GM21529 (cell line): ENCODE measurements at regions not wholly inside any gene's neighbourhood (a gene's known extent, or its start where the extent isn't known, plus 50 kb on each side); places are given as distances from the start of the nearest gene placed in this dataset.

Experiments used
- ATAC-seq: cut with Tn5 transposase; IDR thresholded peaks from one replicate; pipeline ENCODE4 v1.9.1; 2021; ENCODE audit not compliant: unreplicated experiment

DNA sequence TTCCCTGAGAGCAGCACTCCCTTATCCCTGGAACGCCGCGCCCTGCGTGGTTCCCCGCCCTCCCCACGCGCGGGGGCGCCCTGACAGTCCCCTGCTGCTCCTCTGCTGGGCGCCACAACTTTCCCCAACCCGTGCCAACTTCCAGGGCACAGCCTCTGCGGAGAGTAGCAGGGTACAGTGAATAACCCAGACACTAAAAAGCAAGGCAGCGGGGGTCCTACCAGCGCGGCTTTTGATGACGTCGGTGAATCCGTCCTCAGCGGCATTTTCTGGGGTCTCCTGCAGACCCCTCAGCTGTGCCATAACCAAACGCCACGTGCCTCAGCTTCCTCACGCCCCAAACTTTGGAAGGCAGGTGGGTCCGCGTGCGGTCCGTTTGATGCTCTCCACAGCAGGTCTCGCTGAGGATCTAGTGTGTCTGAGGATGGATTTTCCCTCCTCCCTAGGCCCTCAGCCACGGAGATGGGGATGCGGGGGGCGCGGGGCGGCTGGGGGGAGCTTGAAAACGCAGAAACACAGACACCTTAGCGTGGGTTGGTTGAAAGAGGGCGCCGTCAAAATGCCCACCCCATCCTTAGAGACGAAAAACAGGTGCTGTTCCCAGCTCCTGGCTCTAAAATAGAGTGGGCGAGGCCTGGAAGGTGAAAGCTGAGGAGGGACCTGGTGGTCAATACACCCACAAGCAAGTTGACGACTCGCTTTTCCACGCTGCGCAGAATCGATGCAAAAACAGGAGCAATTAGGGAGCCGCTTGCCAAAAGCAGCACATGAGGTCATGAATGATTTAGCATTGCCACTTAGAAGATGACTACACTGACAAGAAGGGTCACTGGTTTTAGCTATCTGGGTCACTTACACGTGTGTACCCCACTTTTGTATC is 405.6 kb downstream of the FAM47A start:
- no peak for ATAC-seq

- ATAC-seq = no peak
Observed at GRCh38 chrX:33725535-33726210, 406.4 kb downstream of the FAM47A start.

DNA sequence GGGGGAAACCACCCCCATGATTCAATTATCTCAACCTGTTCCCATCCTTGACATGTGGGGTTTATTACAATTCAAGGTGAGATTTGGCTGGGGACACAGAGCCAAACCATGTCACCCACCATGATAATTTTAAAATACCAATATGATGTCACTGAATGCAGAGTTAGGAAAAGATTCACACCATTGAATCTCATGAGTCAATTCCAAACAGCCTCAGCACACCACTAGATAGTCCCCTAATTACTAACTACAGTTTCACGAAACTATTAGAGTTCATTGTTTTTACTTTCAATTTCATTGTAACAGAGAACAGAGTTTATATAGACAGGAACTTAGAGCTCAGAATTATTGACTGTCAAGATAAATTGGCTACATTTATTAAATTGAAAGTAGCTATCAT is 410.2 kb downstream of the FAM47A start:
- ATAC-seq = peak; percentile 64

DNA sequence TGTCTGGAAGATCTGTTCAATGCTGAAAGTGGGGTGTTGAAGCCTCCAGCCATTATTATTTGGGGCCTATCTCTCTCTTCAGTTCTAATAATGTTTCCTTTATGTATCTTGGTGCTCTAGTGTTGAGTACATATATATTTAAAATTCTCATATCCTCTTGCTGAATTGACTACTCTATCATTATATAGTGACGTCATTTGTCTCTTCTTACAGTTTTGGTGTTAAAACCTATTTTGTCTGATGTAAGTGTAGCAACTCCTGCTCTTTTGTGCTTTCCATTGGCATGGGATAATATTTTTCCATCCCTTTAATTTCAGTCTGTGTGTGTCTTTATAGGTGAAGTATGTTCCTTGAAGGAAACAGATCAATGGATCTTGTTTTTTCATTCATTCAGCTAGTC is 446.0 kb downstream of the FAM47A start:
- no peak for ATAC-seq
